Fibroblast of lung (primary cell): ENCODE measurements at regions not wholly inside any gene's neighbourhood (a gene's known extent, or its start where the extent isn't known, plus 50 kb on each side); places are given as distances from the start of the nearest gene placed in this dataset.

Source experiments
- DNase-seq, 2 donors: peaks; one replicate each; pipeline versions ENCODE4 v3.0.0 to v3.0.0-alpha.2; 2010; ENCODE audit warnings: low read depth in 2 of 2
- H2AFZ ChIP-seq: 2 replicates; pipeline ENCODE4 v1.5.1; 2012; ENCODE audit warnings: low read length, control low read depth, inconsistent platforms
- H3K27ac ChIP-seq: 2 replicates; pipeline ENCODE4 v1.5.1; 2011; ENCODE audit warnings: low read length, control low read depth; ENCODE audit not compliant: insufficient read depth
- H3K27me3 ChIP-seq: 2 replicates; pipeline ENCODE4 v1.5.1; 2011; ENCODE audit warnings: mild to moderate bottlenecking, low read length; ENCODE audit not compliant: control insufficient read depth, insufficient read depth
- H3K36me3 ChIP-seq: 2 replicates; pipeline ENCODE4 v1.5.1; 2011; ENCODE audit warnings: low read length; ENCODE audit not compliant: control insufficient read depth, insufficient read depth
- H3K4me1 ChIP-seq: 2 replicates; pipeline ENCODE4 v1.5.1; 2011; ENCODE audit warnings: low read length; ENCODE audit not compliant: control insufficient read depth, insufficient read depth; ENCODE audit errors: extremely low read depth
- H3K4me2 ChIP-seq: 2 replicates; pipeline ENCODE4 v1.5.1; 2011; ENCODE audit warnings: low read length, control low read depth; ENCODE audit not compliant: insufficient read depth; ENCODE audit errors: extremely low read depth
- H3K4me3 ChIP-seq, 4 experiments: fragments of 200-600 bp in 1 of 4; sonication (generic) in 1 of 4; replicated peaks in 1 of 4; 2 replicates each; pipeline ENCODE4 v1.5.1; 2011 to 2016; ENCODE audit warnings: low read length in 4 of 4, low read depth in 3 of 4, mild to moderate bottlenecking in 3 of 4, control low read depth in 2 of 4, inconsistent platforms in 1 of 4, mixed read lengths in 1 of 4; ENCODE audit not compliant: insufficient read depth in 1 of 4; ENCODE audit errors: control extremely low read depth in 1 of 4
- H3K79me2 ChIP-seq: 2 replicates; pipeline ENCODE4 v1.5.1; 2012; ENCODE audit warnings: mild to moderate bottlenecking, low read length, inconsistent platforms; ENCODE audit not compliant: control insufficient read depth, insufficient read depth
- H3K9ac ChIP-seq: 2 replicates; pipeline ENCODE4 v1.5.1; 2011; ENCODE audit warnings: mild to moderate bottlenecking, low read length, control low read depth; ENCODE audit not compliant: insufficient read depth
- H3K9me3 ChIP-seq: 2 replicates; pipeline ENCODE4 v1.5.1; 2012; ENCODE audit warnings: low read depth, low read length; ENCODE audit not compliant: control insufficient read depth, insufficient read depth
- H4K20me1 ChIP-seq: 2 replicates; pipeline ENCODE4 v1.5.1; 2011; ENCODE audit warnings: low read length; ENCODE audit not compliant: control insufficient read depth, insufficient read depth; ENCODE audit errors: extremely low read depth
- CTCF ChIP-seq, 2 donors: IDR thresholded peaks in 1 of 2; conservative IDR thresholded peaks in 1 of 2; 1 replicate in 1 of 2; 2 replicates in 1 of 2; pipeline ENCODE4 v1.5.1; 2011 to 2012; ENCODE audit warnings: low read length in 2 of 2, control low read depth in 1 of 2, inconsistent platforms in 1 of 2, low read depth in 1 of 2, mild to moderate bottlenecking in 1 of 2
- EZH2 ChIP-seq: IDR thresholded peaks from 2 replicates; pipeline ENCODE4 v1.5.1; 2012; ENCODE audit warnings: low read length, control low read depth, mild to moderate bottlenecking; ENCODE audit errors: missing control alignments

- no peak for TF ChIP-seq CTCF (conservative IDR thresholded peaks at IDR 0.05 in 1 of 2, IDR thresholded peaks at IDR 0.05 in 1 of 2; ENCODE audit: low read depth in 1 of 2, low read length in 2 of 2)
- no peak for TF ChIP-seq EZH2
- no peak overlapping the region for H3K4me3 ChIP-seq
- H3K79me2 ChIP-seq, result no peaks in the 10 kb centered on the region
- H4K20me1 ChIP-seq, result no peaks in the 10 kb centered on the region
- no peak for DNase-seq
- no peak overlapping the region for H3K27ac ChIP-seq
- no peak overlapping the region for H3K9ac ChIP-seq
- H3K27me3 ChIP-seq, result no peaks in the 10 kb centered on the region
- no peak overlapping the region for H3K4me2 ChIP-seq
- no peaks in the 10 kb centered on the region for H3K36me3 ChIP-seq
- H2AFZ ChIP-seq, result no peak overlapping the region
- H3K9me3 ChIP-seq, result no peaks in the 10 kb centered on the region
- H3K4me1 ChIP-seq, result no peaks in the 10 kb centered on the region
Measured at GRCh38 chr14:84025106-84026012, 1504.6 kb upstream of the FLRT2 start.

GRCh38 chr14:84027351-84027750 lies 1502.6 kb upstream of the FLRT2 start:
- no peaks in the 10 kb centered on the region for H3K9me3 ChIP-seq
- no peaks in the 10 kb centered on the region for H4K20me1 ChIP-seq
- no peak overlapping the region for H3K9ac ChIP-seq
- H3K4me2 ChIP-seq, result no peak overlapping the region
- H3K36me3 ChIP-seq, result no peaks in the 10 kb centered on the region
- H3K27me3 ChIP-seq, result no peaks in the 10 kb centered on the region
- H3K79me2 ChIP-seq, result no peaks in the 10 kb centered on the region
- no peak for DNase-seq
- no peak overlapping the region for H3K27ac ChIP-seq
- H2AFZ ChIP-seq, result no peak overlapping the region
- no peak overlapping the region for H3K4me3 ChIP-seq
- no peaks in the 10 kb centered on the region for H3K4me1 ChIP-seq
- no peak for TF ChIP-seq CTCF (conservative IDR thresholded peaks at IDR 0.05 in 1 of 2, IDR thresholded peaks at IDR 0.05 in 1 of 2; ENCODE audit: low read depth in 1 of 2, low read length in 2 of 2)
- TF ChIP-seq EZH2, result no peak

DNA sequence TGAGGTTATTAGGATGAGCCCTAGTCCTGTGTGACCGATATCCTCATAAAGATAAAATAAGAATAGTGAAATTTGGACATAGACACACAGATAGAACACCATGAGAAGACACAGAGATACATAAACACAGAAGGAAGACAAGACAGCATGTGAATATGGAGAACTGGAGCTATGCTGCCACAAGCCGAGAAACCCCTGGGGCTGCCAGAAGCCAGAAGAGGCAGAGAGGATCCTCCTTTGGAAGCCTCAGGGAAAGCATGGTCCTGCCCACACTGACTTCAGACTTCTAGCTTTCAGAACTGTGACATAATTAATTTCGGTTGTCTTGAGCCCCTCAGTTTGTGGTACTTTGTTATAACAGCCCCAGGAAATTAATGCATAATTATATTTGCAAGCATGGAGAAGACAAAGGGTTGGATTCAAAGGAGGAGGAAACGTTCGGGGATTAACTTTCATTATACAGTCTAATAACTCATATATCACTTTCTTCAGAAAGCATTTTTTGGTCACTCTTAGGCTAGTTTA lies 1501.8 kb upstream of the FLRT2 start:
- Histone ChIP-seq H3K4me3 (no peak overlapping the region), H3K4me2 (no peak overlapping the region), H3K36me3 (no peaks in the 10 kb centered on the region), H3K9me3 (no peaks in the 10 kb centered on the region), H2AFZ (no peak overlapping the region), H3K9ac (no peak overlapping the region), H3K27ac (no peak overlapping the region), H3K79me2 (no peaks in the 10 kb centered on the region), H3K4me1 (no peaks in the 10 kb centered on the region), H4K20me1 (no peaks in the 10 kb centered on the region), H3K27me3 (no peaks in the 10 kb centered on the region)
- TF ChIP-seq CTCF (conservative IDR thresholded peaks at IDR 0.05 in 1 of 2, IDR thresholded peaks at IDR 0.05 in 1 of 2; ENCODE audit: low read depth in 1 of 2, low read length in 2 of 2) (no peak), EZH2 (no peak)
- no peak for DNase-seq
